ENCODE measurements at regions not wholly inside any gene's neighbourhood (a gene's known extent, or its start where the extent isn't known, plus 50 kb on each side); places are given as distances from the start of the nearest gene placed in this dataset.
"Not testable (repeated sequence)": the region's sequence is repeated elsewhere in the genome, so short reads cannot be mapped to it uniquely, and the experiment has no call there.

GRCh38 chr7:153976745-153977144 is 75.5 kb upstream of the DPP6 start:
- DNase-seq = not testable (repeated sequence)

- not testable (repeated sequence) for DNase-seq
Measured at GRCh38 chr7:153983186-153983585, 69.0 kb upstream of the DPP6 start.

- not testable (repeated sequence) for DNase-seq
Measured at GRCh38 chr7:153989066-153989627, 63.1 kb upstream of the DPP6 start.

GRCh38 chr7:153989742-153990425 is 62.3 kb upstream of the DPP6 start:
- not testable (repeated sequence) for DNase-seq

GRCh38 chr7:153991471-153991870 is 60.7 kb upstream of the DPP6 start:
- DNase-seq = not testable (repeated sequence)

- not testable (repeated sequence) for DNase-seq
Measured at GRCh38 chr7:153993402-153993801, 58.8 kb upstream of the DPP6 start.

- not testable (repeated sequence) for DNase-seq
Measured at GRCh38 chr7:153998896-153999295, 53.3 kb upstream of the DPP6 start.

Data from NCI-H187 (cell line).